H1 (cell line): ENCODE measurements at regions not wholly inside any gene's neighbourhood (a gene's known extent, or its start where the extent isn't known, plus 50 kb on each side); places are given as distances from the start of the nearest gene placed in this dataset.

Experiments used
- CTCF ChIA-PET: fragments of 300-600 bp; sonication (Branson Sonifier 250); formaldehyde crosslinking; loops from one replicate; lab custom pipeline; 2021; ENCODE audit not compliant: partially characterized antibody; lab: Charles Lee
- POLR2A ChIA-PET: fragments of 300-600 bp; sonication (Branson Sonifier 250); formaldehyde crosslinking; loops from one replicate; lab custom pipeline; 2021; ENCODE audit warnings: inconsistent platforms; ENCODE audit not compliant: partially characterized antibody; lab: Charles Lee
- DNase-seq, 2 experiments: peaks; one replicate each; pipeline versions ENCODE4 v3.0.0 to v3.0.0-alpha.2; 2010 to 2022; ENCODE audit warnings: low spot score in 2 of 2, low read depth in 1 of 2, mixed read lengths in 1 of 2
- FAIRE-seq: peaks from 2 replicates; lab custom pipeline; 2011; peaks lifted over from hg19 to GRCh38; lab: Jason Lieb, UNC
- H2AFZ ChIP-seq: 2 replicates; pipeline ENCODE4 v1.8.1; 2012; ENCODE audit warnings: low read length, inconsistent platforms
- H2AK5ac ChIP-seq: 2 replicates; pipeline ENCODE4 v1.6.1; 2013; ENCODE audit warnings: low read depth, low read length
- H2BK120ac ChIP-seq: replicated peaks from 2 replicates; pipeline ENCODE3; 2013; ENCODE audit warnings: low read depth, low read length, inconsistent platforms
- H2BK12ac ChIP-seq: 2 replicates; pipeline ENCODE4 v1.6.1; 2013; ENCODE audit warnings: low read depth, low read length
- H2BK15ac ChIP-seq: 2 replicates; pipeline ENCODE4 v1.6.1; 2013; ENCODE audit warnings: low read length
- H2BK20ac ChIP-seq: 2 replicates; pipeline ENCODE4 v1.6.1; 2013; ENCODE audit warnings: low read length
- H2BK5ac ChIP-seq: 2 replicates; pipeline ENCODE4 v1.6.1; 2013; ENCODE audit warnings: low read depth, low read length
- H3K14ac ChIP-seq: 2 replicates; pipeline ENCODE4 v1.6.1; 2013; ENCODE audit warnings: inconsistent platforms; ENCODE audit not compliant: insufficient read length
- H3K18ac ChIP-seq: 2 replicates; pipeline ENCODE4 v1.6.1; 2013; ENCODE audit warnings: low read length; ENCODE audit errors: extremely low read depth
- H3K23ac ChIP-seq: 2 replicates; pipeline ENCODE4 v1.6.1; 2013; ENCODE audit warnings: inconsistent platforms; ENCODE audit not compliant: insufficient read length
- H3K23me2 ChIP-seq: 2 replicates; pipeline ENCODE4 v1.6.1; 2013; ENCODE audit warnings: low read depth, low read length
- H3K27ac ChIP-seq: 2 replicates; pipeline ENCODE4 v1.6.1; 2011; ENCODE audit warnings: low read depth, low read length, inconsistent platforms
- H3K27me3 ChIP-seq, 4 experiments: replicated peaks in 1 of 4; 1 replicate in 1 of 4; 2 replicates in 3 of 4; pipeline versions ENCODE4 v1.6.1 to v1.8.1; 2011 to 2013; ENCODE audit warnings: low read length in 3 of 4, mild to moderate bottlenecking in 3 of 4, inconsistent platforms in 2 of 4, mixed read lengths in 2 of 4, moderate library complexity in 1 of 4; ENCODE audit not compliant: control insufficient read depth in 3 of 4, insufficient read depth in 3 of 4; ENCODE audit errors: extremely low read depth in 1 of 4
- H3K36me3 ChIP-seq, 4 experiments: 2 replicates each; pipeline versions ENCODE4 v1.6.1 to v1.8.1; 2011 to 2013; ENCODE audit warnings: mild to moderate bottlenecking in 4 of 4, low read length in 3 of 4, moderate library complexity in 2 of 4, control low read depth in 1 of 4, inconsistent platforms in 1 of 4; ENCODE audit not compliant: insufficient read depth in 4 of 4, control insufficient read depth in 2 of 4
- H3K4ac ChIP-seq: replicated peaks from 2 replicates; pipeline ENCODE3; 2013; ENCODE audit warnings: low read length, low read depth, mixed read lengths, inconsistent platforms; ENCODE audit not compliant: insufficient read length
- H3K4me1 ChIP-seq, 4 experiments: replicated peaks in 1 of 4; 1 replicate in 1 of 4; 2 replicates in 3 of 4; pipeline versions ENCODE4 v1.6.1 to v1.8.1; 2011 to 2013; ENCODE audit warnings: low read length in 3 of 4, inconsistent platforms in 2 of 4, mixed read lengths in 1 of 4; ENCODE audit not compliant: insufficient read depth in 4 of 4, control insufficient read depth in 3 of 4
- H3K4me2 ChIP-seq, 2 experiments: 2 replicates each; pipeline versions ENCODE4 v1.6.1 to v1.8.1; 2011 to 2013; ENCODE audit warnings: low read depth in 2 of 2, low read length in 2 of 2, control low read depth in 1 of 2, inconsistent platforms in 1 of 2, mild to moderate bottlenecking in 1 of 2; ENCODE audit not compliant: insufficient read depth in 1 of 2
- H3K4me3 ChIP-seq, 4 experiments: fragments of 200-600, 300-600 bp in 1 of 4; sonication (generic), shearing (Covaris generic), sonication (Bioruptor Twin) in 1 of 4; 2 replicates each; pipeline versions ENCODE4 v1.5.1 to v1.8.1; 2011 to 2016; ENCODE audit warnings: low read length in 4 of 4, low read depth in 3 of 4, control low read depth in 2 of 4, inconsistent platforms in 2 of 4, mild to moderate bottlenecking in 2 of 4, mixed read lengths in 1 of 4, moderate library complexity in 1 of 4; ENCODE audit not compliant: insufficient read depth in 2 of 4; ENCODE audit errors: extremely low read depth in 1 of 4
- H3K56ac ChIP-seq: replicated peaks from 2 replicates; pipeline ENCODE3; 2013; ENCODE audit warnings: low read depth, mild to moderate bottlenecking, mixed read lengths, low read length, inconsistent platforms; ENCODE audit not compliant: insufficient read length
- H3K79me1 ChIP-seq: 2 replicates; pipeline ENCODE4 v1.6.1; 2013; ENCODE audit warnings: low read depth, low read length, control low read depth
- H3K79me2 ChIP-seq, 2 experiments: 2 replicates each; pipeline versions ENCODE4 v1.6.1 to v1.8.1; 2012 to 2013; ENCODE audit warnings: low read length in 2 of 2, mild to moderate bottlenecking in 2 of 2, inconsistent platforms in 1 of 2; ENCODE audit not compliant: insufficient read depth in 2 of 2, control insufficient read depth in 1 of 2
- H3K9ac ChIP-seq, 4 experiments: replicated peaks in 1 of 4; 1 replicate in 1 of 4; 2 replicates in 3 of 4; pipeline versions ENCODE4 v1.6.1 to v1.8.1; 2011 to 2013; ENCODE audit warnings: low read depth in 3 of 4, low read length in 3 of 4, control low read depth in 2 of 4, mild to moderate bottlenecking in 2 of 4, moderate library complexity in 2 of 4, inconsistent platforms in 1 of 4; ENCODE audit errors: extremely low read depth in 1 of 4
- H3K9me3 ChIP-seq, 2 experiments: 2 replicates each; pipeline versions ENCODE4 v1.6.1 to v1.8.1; 2012 to 2013; ENCODE audit warnings: mild to moderate bottlenecking in 2 of 2, moderate library complexity in 2 of 2, control low read depth in 1 of 2, inconsistent platforms in 1 of 2, low read depth in 1 of 2, low read length in 1 of 2, mixed read lengths in 1 of 2; ENCODE audit not compliant: insufficient read depth in 2 of 2
- H4K20me1 ChIP-seq, 2 experiments: replicated peaks in 1 of 2; 2 replicates each; pipeline versions ENCODE3 to v1.8.1; 2011 to 2013; ENCODE audit warnings: inconsistent platforms in 2 of 2, low read length in 2 of 2, mild to moderate bottlenecking in 1 of 2; ENCODE audit not compliant: insufficient read depth in 2 of 2, control insufficient read depth in 1 of 2
- H4K5ac ChIP-seq: 2 replicates; pipeline ENCODE4 v1.6.1; 2013; ENCODE audit warnings: low read length, low read depth, mixed read lengths, inconsistent platforms; ENCODE audit not compliant: insufficient read length
- H4K8ac ChIP-seq: 2 replicates; pipeline ENCODE4 v1.8.0; 2013; ENCODE audit warnings: mild to moderate bottlenecking, moderate library complexity, low read length, inconsistent platforms; ENCODE audit not compliant: insufficient read depth; ENCODE audit errors: extremely low read depth
- H4K91ac ChIP-seq: replicated peaks from 2 replicates; pipeline ENCODE3; 2013; ENCODE audit warnings: low read length, mixed read lengths, inconsistent platforms; ENCODE audit not compliant: insufficient read length
- BCL11A ChIP-seq, 2 experiments: IDR thresholded peaks; one replicate each; pipeline ENCODE4 v1.6.1; 2011; ENCODE audit warnings: low read depth in 2 of 2, low read length in 2 of 2, mild to moderate bottlenecking in 2 of 2
- CBX5 ChIP-seq: fragments of 300-800, 300-1000 bp; sonication (generic); IDR thresholded peaks from 2 replicates; pipeline ENCODE4 v1.7.1; 2016; ENCODE audit warnings: antibody characterized with exemption, low read length, low read depth
- CHD1 ChIP-seq: IDR thresholded peaks from 2 replicates; pipeline ENCODE4 v1.6.1; 2012; ENCODE audit warnings: low read depth, low read length, improper control_type of control experiment
- CREB1 ChIP-seq: IDR thresholded peaks from 2 replicates; pipeline ENCODE4 v1.6.1; 2012; ENCODE audit warnings: inconsistent platforms
- E2F6 ChIP-seq: IDR thresholded peaks from 2 replicates; pipeline ENCODE4 v1.6.1; 2012; ENCODE audit warnings: inconsistent platforms
- GABPA ChIP-seq: IDR thresholded peaks from 2 replicates; pipeline ENCODE4 v1.6.1; 2011; ENCODE audit warnings: mild to moderate bottlenecking, low read length, moderate library complexity, borderline replicate concordance; ENCODE audit not compliant: insufficient read depth
- JUND ChIP-seq: IDR thresholded peaks from 2 replicates; pipeline ENCODE4 v1.6.1; 2011; ENCODE audit warnings: mild to moderate bottlenecking, improper control_type of control experiment, low read length
- KDM5A ChIP-seq: fragments of 200-600 bp; IDR thresholded peaks from 2 replicates; pipeline ENCODE4 v1.7.1; 2012; ENCODE audit warnings: mild to moderate bottlenecking, low read length, inconsistent platforms, mixed read lengths
- NANOG ChIP-seq: IDR thresholded peaks from 2 replicates; pipeline ENCODE4 v1.6.1; 2011; ENCODE audit warnings: low read length, low read depth, mild to moderate bottlenecking, inconsistent platforms; ENCODE audit not compliant: insufficient read depth, poor library complexity, severe bottlenecking
- PHF8 ChIP-seq: fragments of 200-600 bp; sonication (generic); conservative IDR thresholded peaks from 2 replicates; pipeline ENCODE4 v1.7.1; 2012; ENCODE audit warnings: low read depth, mild to moderate bottlenecking, inconsistent platforms, low read length, moderate library complexity
- RFX5 ChIP-seq: IDR thresholded peaks from 2 replicates; pipeline ENCODE4 v1.6.1; 2011; ENCODE audit warnings: low read depth, low read length, improper control_type of control experiment, borderline replicate concordance
- SIX5 ChIP-seq: IDR thresholded peaks from 2 replicates; pipeline ENCODE4 v1.6.1; 2011; ENCODE audit warnings: mild to moderate bottlenecking, low read depth, low read length
- SRF ChIP-seq: IDR thresholded peaks from 2 replicates; pipeline ENCODE4 v1.6.1; 2011; ENCODE audit warnings: mild to moderate bottlenecking, low read depth, low read length, moderate library complexity
- SUZ12 ChIP-seq: fragments of 200-600 bp; sonication (generic); IDR thresholded peaks from 2 replicates; pipeline ENCODE4 v1.6.1; 2012; ENCODE audit warnings: mild to moderate bottlenecking, inconsistent platforms, low read length, moderate library complexity, mixed read lengths
- TBP ChIP-seq: IDR thresholded peaks from 2 replicates; pipeline ENCODE4 v1.6.1; 2011; ENCODE audit warnings: low read depth, low read length, improper control_type of control experiment
- YY1 ChIP-seq: IDR thresholded peaks from 2 replicates; pipeline ENCODE4 v1.6.1; 2011; ENCODE audit warnings: low read depth, mild to moderate bottlenecking, low read length
- WGBS, 2 experiments: shearing (Covaris generic) in 1 of 2; methylation state at CpG; one replicate each; pipeline versions ENCODE4 v1.1.6 to v1.1.7; 2013 to 2015; ENCODE audit warnings: low lambda C conversion rate in 2 of 2, mixed read lengths in 2 of 2, inconsistent platforms in 1 of 2, low coverage in 1 of 2, missing lambda C conversion rate in 1 of 2; ENCODE audit not compliant: insufficient replicate concordance in 2 of 2, insufficient coverage in 1 of 2, insufficient read length in 1 of 2; ENCODE audit errors: extremely low coverage in 1 of 2, missing lambda C conversion rate in 1 of 2; 5-methylcytosine and 5-hydroxymethylcytosine counted together

DNA sequence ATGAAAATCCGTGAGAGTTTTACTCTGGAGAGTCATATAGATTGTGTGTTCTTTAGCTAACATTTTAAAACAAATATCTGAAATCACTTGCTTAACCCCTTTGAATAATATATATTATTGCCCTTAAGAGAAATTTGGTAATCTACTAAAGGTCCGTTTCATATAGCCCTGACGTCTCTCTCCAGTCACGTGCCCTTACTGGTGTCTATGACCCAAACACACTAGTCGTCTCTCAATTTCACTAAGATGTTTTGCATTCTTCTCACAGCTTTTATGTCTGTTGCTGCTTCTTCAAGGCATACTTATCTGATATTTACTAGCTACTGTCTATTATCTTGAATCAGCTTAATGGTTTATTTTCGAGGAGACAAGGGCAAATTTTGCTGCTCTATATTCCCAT is 409.9 kb downstream of the KCNJ18 start:
- Histone ChIP-seq H3K18ac (no peak overlapping the region), H2AFZ (no peak overlapping the region), H3K56ac (no peak overlapping the region), H3K9me3 (no peaks in the 10 kb centered on the region), H3K4ac (no peak overlapping the region), H3K79me2 (no peaks in the 10 kb centered on the region), H4K20me1 (no peaks in the 10 kb centered on the region), H3K4me2 (no peak overlapping the region), H3K79me1 (no peaks in the 10 kb centered on the region), H3K23ac (no peak overlapping the region), H3K4me3 (no peak overlapping the region), H3K4me1 (no peaks in the 10 kb centered on the region), H3K27ac (no peak overlapping the region), H2AK5ac (no peak overlapping the region), H3K9ac (no peak overlapping the region), H3K14ac (no peak overlapping the region), H3K27me3 (no peaks in the 10 kb centered on the region), H2BK5ac (no peak overlapping the region), H2BK120ac (no peak overlapping the region), H2BK12ac (no peak overlapping the region), H4K91ac (no peak overlapping the region), H4K5ac (no peak overlapping the region), H4K8ac (no peak overlapping the region), H3K36me3 (no peaks in the 10 kb centered on the region), H2BK15ac (no peak overlapping the region), H2BK20ac (no peak overlapping the region), H3K23me2 (no peaks in the 10 kb centered on the region)
- WGBS, 2 experiments = 72% methylated on average over 6 of the region's 6 CpGs; no CpG with 5 or more reads in 1 of the 2 experiments
- POLR2A ChIA-PET = no interaction called here
- no peak for DNase-seq
- CTCF ChIA-PET = no interaction called here
- no peak for FAIRE-seq
- TF ChIP-seq SRF = no peak
- no peak for TF ChIP-seq JUND
- no peak for TF ChIP-seq PHF8
- TF ChIP-seq E2F6 = no peak
- no peak for TF ChIP-seq GABPA
- no peak for TF ChIP-seq CREB1
- no peak for TF ChIP-seq SIX5
- no peak for TF ChIP-seq RFX5
- TF ChIP-seq KDM5A = no peak
- no peak for TF ChIP-seq TBP
- no peak for TF ChIP-seq CHD1
- no peak for TF ChIP-seq BCL11A (IDR thresholded peaks at IDR 0.05; ENCODE audit: low read depth in 2 of 2, low read length in 2 of 2)
- no peak for TF ChIP-seq NANOG
- TF ChIP-seq SUZ12 = no peak
- TF ChIP-seq CBX5 = no peak
- no peak for TF ChIP-seq YY1
